ENCODE measurements at regions not wholly inside any gene's neighbourhood (a gene's known extent, or its start where the extent isn't known, plus 50 kb on each side); places are given as distances from the start of the nearest gene placed in this dataset.

GRCh38 chr2:204104811-204105210 is 168.2 kb downstream of the ICOS start:
- Histone ChIP-seq H3K4me1 (ENCODE audit: insufficient read depth) (no peaks in the 10 kb centered on the region), H3K36me3 (ENCODE audit: insufficient read depth) (no peaks in the 10 kb centered on the region), H3K4me3 (ENCODE audit: low read depth, low read length) (no peak overlapping the region), H3K27ac (ENCODE audit: low read depth) (no peak overlapping the region)
- 90% methylated on average over 4 of the region's 4 CpGs for WGBS
- no peak for DNase-seq (ENCODE audit: extremely low spot score)

GRCh38 chr2:204108330-204108751 is 171.8 kb downstream of the ICOS start:
- Histone ChIP-seq H3K4me1 (ENCODE audit: insufficient read depth) (no peaks in the 10 kb centered on the region), H3K36me3 (ENCODE audit: insufficient read depth) (no peaks in the 10 kb centered on the region), H3K27ac (ENCODE audit: low read depth) (no peak overlapping the region), H3K4me3 (ENCODE audit: low read depth, low read length) (no peak overlapping the region)
- 38% methylated on average over 3 of the region's 3 CpGs for WGBS
- DNase-seq (ENCODE audit: extremely low spot score), result no peak

GRCh38 chr2:204108781-204109295 is 172.3 kb downstream of the ICOS start:
- Histone ChIP-seq H3K4me3 (ENCODE audit: low read depth, low read length) (no peak overlapping the region), H3K4me1 (ENCODE audit: insufficient read depth) (no peaks in the 10 kb centered on the region), H3K27ac (ENCODE audit: low read depth) (no peak overlapping the region), H3K36me3 (ENCODE audit: insufficient read depth) (no peaks in the 10 kb centered on the region)
- 72% methylated on average over 9 of the region's 9 CpGs for WGBS
- DNase-seq (ENCODE audit: extremely low spot score), result no peak

GRCh38 chr2:204109681-204110080 is 173.1 kb downstream of the ICOS start:
- DNase-seq (ENCODE audit: extremely low spot score), result no peak
- 62% methylated on average over 11 of the region's 11 CpGs for WGBS
- Histone ChIP-seq H3K36me3 (ENCODE audit: insufficient read depth) (no peaks in the 10 kb centered on the region), H3K4me1 (ENCODE audit: insufficient read depth) (no peaks in the 10 kb centered on the region), H3K27ac (ENCODE audit: low read depth) (no peak overlapping the region), H3K4me3 (ENCODE audit: low read depth, low read length) (no peak overlapping the region)

- DNase-seq (ENCODE audit: extremely low spot score), result no peak
- Histone ChIP-seq H3K4me3 (ENCODE audit: low read depth, low read length) (no peak overlapping the region), H3K4me1 (ENCODE audit: insufficient read depth) (no peaks in the 10 kb centered on the region), H3K27ac (ENCODE audit: low read depth) (no peak overlapping the region), H3K36me3 (ENCODE audit: insufficient read depth) (no peaks in the 10 kb centered on the region)
- WGBS, result 60% methylated on average over 8 of the region's 8 CpGs
These were observed 173.8 kb downstream of the ICOS start for GRCh38 chr2:204110338-204110741.

GRCh38 chr2:204110751-204111516 is 174.4 kb downstream of the ICOS start:
- no peak overlapping the region for H3K4me3 ChIP-seq (ENCODE audit: low read depth, low read length)
- no peaks in the 10 kb centered on the region for H3K36me3 ChIP-seq (ENCODE audit: insufficient read depth)
- 60% methylated on average over 5 of the region's 5 CpGs for WGBS
- DNase-seq (ENCODE audit: extremely low spot score), result no peak
- no peak overlapping the region for H3K27ac ChIP-seq (ENCODE audit: low read depth)
- no peaks in the 10 kb centered on the region for H3K4me1 ChIP-seq (ENCODE audit: insufficient read depth)

GRCh38 chr2:204112084-204112770 is 175.7 kb downstream of the ICOS start:
- Histone ChIP-seq H3K36me3 (ENCODE audit: insufficient read depth) (no peaks in the 10 kb centered on the region), H3K4me1 (ENCODE audit: insufficient read depth) (no peaks in the 10 kb centered on the region), H3K4me3 (ENCODE audit: low read depth, low read length) (no peak overlapping the region), H3K27ac (ENCODE audit: low read depth) (no peak overlapping the region)
- no peak for DNase-seq (ENCODE audit: extremely low spot score)
- 47% methylated on average over 6 of the region's 6 CpGs for WGBS

- no peak for DNase-seq (ENCODE audit: extremely low spot score)
- 83% methylated on average over 11 of the region's 11 CpGs for WGBS
- Histone ChIP-seq H3K36me3 (ENCODE audit: insufficient read depth) (no peaks in the 10 kb centered on the region), H3K4me3 (ENCODE audit: low read depth, low read length) (no peak overlapping the region), H3K27ac (ENCODE audit: low read depth) (no peak overlapping the region), H3K4me1 (ENCODE audit: insufficient read depth) (no peaks in the 10 kb centered on the region)
These were observed 178.0 kb downstream of the ICOS start for GRCh38 chr2:204114295-204115136.

GRCh38 chr2:204115137-204116056 is 178.8 kb downstream of the ICOS start:
- H3K36me3 ChIP-seq (ENCODE audit: insufficient read depth), result no peaks in the 10 kb centered on the region
- H3K4me3 ChIP-seq (ENCODE audit: low read depth, low read length), result no peak overlapping the region
- WGBS, result 89% methylated on average over 5 of the region's 5 CpGs
- DNase-seq (ENCODE audit: extremely low spot score), result no peak
- no peak overlapping the region for H3K27ac ChIP-seq (ENCODE audit: low read depth)
- H3K4me1 ChIP-seq (ENCODE audit: insufficient read depth), result no peaks in the 10 kb centered on the region

- Histone ChIP-seq H3K27ac (ENCODE audit: low read depth) (no peak overlapping the region), H3K4me3 (ENCODE audit: low read depth, low read length) (no peak overlapping the region), H3K36me3 (ENCODE audit: insufficient read depth) (no peaks in the 10 kb centered on the region), H3K4me1 (ENCODE audit: insufficient read depth) (no peaks in the 10 kb centered on the region)
- no peak for DNase-seq (ENCODE audit: extremely low spot score)
- 28% methylated on average over 6 of the region's 6 CpGs for WGBS
These were observed 179.7 kb downstream of the ICOS start for GRCh38 chr2:204116159-204116792.

GRCh38 chr2:204122425-204122824 is 185.9 kb downstream of the ICOS start:
- DNase-seq (ENCODE audit: extremely low spot score), result no peak
- no peak overlapping the region for H3K4me3 ChIP-seq (ENCODE audit: low read depth, low read length)
- WGBS, result 68% methylated on average over 4 of the region's 4 CpGs

GRCh38 chr2:204124140-204124750 is 187.7 kb downstream of the ICOS start:
- H3K27ac ChIP-seq (ENCODE audit: low read depth), result no peak overlapping the region
- H3K36me3 ChIP-seq (ENCODE audit: insufficient read depth), result no peaks in the 10 kb centered on the region
- DNase-seq (ENCODE audit: extremely low spot score), result no peak
- no peaks in the 10 kb centered on the region for H3K4me1 ChIP-seq (ENCODE audit: insufficient read depth)
- WGBS, result 86% methylated on average over 3 of the region's 3 CpGs
- no peak overlapping the region for H3K4me3 ChIP-seq (ENCODE audit: low read depth, low read length)

More at GRCh38 chr2:204122425-204122824, 185.9 kb downstream of the ICOS start:
- Histone ChIP-seq H3K27ac (ENCODE audit: low read depth) (no peak overlapping the region), H3K36me3 (ENCODE audit: insufficient read depth) (no peaks in the 10 kb centered on the region), H3K4me1 (ENCODE audit: insufficient read depth) (no peaks in the 10 kb centered on the region)
